ENCODE measurements at regions not wholly inside any gene's neighbourhood (a gene's known extent, or its start where the extent isn't known, plus 50 kb on each side); places are given as distances from the start of the nearest gene placed in this dataset.

GRCh38 chr12:19933924-19934323 lies 434.4 kb upstream of the PDE3A start:
- Histone ChIP-seq H3K9me2 (replicated peaks; ENCODE audit: insufficient read depth, low read length) (no peaks in the 10 kb centered on the region), H3K27ac (ENCODE audit: low read length) (no peak overlapping the region), H3K79me2 (ENCODE audit: low read length) (no peaks in the 10 kb centered on the region), H2AFZ (ENCODE audit: low read length) (no peak overlapping the region), H3K4me1 (ENCODE audit: low read length) (no peaks in the 10 kb centered on the region), H3K27me3 (replicated peaks; ENCODE audit: insufficient read depth, low read length) (no peaks in the 10 kb centered on the region), H3K36me3 (replicated peaks; ENCODE audit: insufficient read depth, low read length) (no peaks in the 10 kb centered on the region), H3K4me2 (ENCODE audit: low read depth, low read length) (no peak overlapping the region), H3K9me3 (replicated peaks; ENCODE audit: insufficient read depth, low read length) (no peaks in the 10 kb centered on the region), H3K4me3 (ENCODE audit: low read length) (no peak overlapping the region), H3F3A (ENCODE audit: insufficient read depth, low read length) (no peaks in the 10 kb centered on the region), H3K9ac (ENCODE audit: low read length) (no peak overlapping the region), H4K20me1 (ENCODE audit: insufficient read depth, low read length) (no peaks in the 10 kb centered on the region)
- TF ChIP-seq EZH2 (optimal IDR thresholded peaks at IDR 0.05; ENCODE audit: low read depth, low read length): no peak
- TF ChIP-seq, protein P1, sequence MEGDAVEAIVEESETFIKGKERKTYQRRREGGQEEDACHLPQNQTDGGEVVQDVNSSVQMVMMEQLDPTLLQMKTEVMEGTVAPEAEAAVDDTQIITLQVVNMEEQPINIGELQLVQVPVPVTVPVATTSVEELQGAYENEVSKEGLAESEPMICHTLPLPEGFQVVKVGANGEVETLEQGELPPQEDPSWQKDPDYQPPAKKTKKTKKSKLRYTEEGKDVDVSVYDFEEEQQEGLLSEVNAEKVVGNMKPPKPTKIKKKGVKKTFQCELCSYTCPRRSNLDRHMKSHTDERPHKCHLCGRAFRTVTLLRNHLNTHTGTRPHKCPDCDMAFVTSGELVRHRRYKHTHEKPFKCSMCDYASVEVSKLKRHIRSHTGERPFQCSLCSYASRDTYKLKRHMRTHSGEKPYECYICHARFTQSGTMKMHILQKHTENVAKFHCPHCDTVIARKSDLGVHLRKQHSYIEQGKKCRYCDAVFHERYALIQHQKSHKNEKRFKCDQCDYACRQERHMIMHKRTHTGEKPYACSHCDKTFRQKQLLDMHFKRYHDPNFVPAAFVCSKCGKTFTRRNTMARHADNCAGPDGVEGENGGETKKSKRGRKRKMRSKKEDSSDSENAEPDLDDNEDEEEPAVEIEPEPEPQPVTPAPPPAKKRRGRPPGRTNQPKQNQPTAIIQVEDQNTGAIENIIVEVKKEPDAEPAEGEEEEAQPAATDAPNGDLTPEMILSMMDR (IDR thresholded peaks at IDR 0.05; ENCODE audit: low read length): no peak
- no peak for TF ChIP-seq EZH2phosphoT487 (IDR thresholded peaks at IDR 0.05; ENCODE audit: low read length)
- DNase-seq: no peak

DNA sequence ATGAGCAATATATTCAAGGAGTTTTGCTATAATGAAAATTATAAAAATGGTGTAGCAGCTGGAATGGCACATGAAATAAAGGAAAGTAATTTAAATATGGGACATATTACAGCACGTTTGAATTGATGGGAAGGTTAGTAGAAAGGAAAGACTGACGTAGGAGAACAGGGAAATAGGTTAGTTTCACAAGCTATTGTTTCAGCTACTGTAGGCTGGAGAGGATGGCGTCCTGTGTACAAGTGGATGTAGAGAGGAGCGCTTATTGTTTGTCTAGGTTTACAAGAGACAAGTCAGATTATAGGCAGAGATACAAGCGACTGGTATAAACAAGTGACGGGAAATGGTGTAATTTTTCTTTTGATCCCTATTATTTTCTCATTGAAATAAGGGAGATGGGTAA lies 431.2 kb upstream of the PDE3A start:
- Histone ChIP-seq H3K9me2 (replicated peaks; ENCODE audit: insufficient read depth, low read length) (no peaks in the 10 kb centered on the region), H2AFZ (ENCODE audit: low read length) (no peak overlapping the region), H3K4me1 (ENCODE audit: low read length) (no peaks in the 10 kb centered on the region), H3K79me2 (ENCODE audit: low read length) (no peaks in the 10 kb centered on the region), H3K36me3 (replicated peaks; ENCODE audit: insufficient read depth, low read length) (no peaks in the 10 kb centered on the region), H3K4me2 (ENCODE audit: low read depth, low read length) (no peak overlapping the region), H3K27me3 (replicated peaks; ENCODE audit: insufficient read depth, low read length) (no peaks in the 10 kb centered on the region), H3F3A (ENCODE audit: insufficient read depth, low read length) (no peaks in the 10 kb centered on the region), H3K9me3 (replicated peaks; ENCODE audit: insufficient read depth, low read length) (no peaks in the 10 kb centered on the region), H3K9ac (ENCODE audit: low read length) (no peak overlapping the region), H4K20me1 (ENCODE audit: insufficient read depth, low read length) (no peaks in the 10 kb centered on the region), H3K4me3 (ENCODE audit: low read length) (no peak overlapping the region), H3K27ac (ENCODE audit: low read length) (no peak overlapping the region)
- DNase-seq: no peak
- TF ChIP-seq, protein P1 (IDR thresholded peaks at IDR 0.05; ENCODE audit: low read length): no peak
- TF ChIP-seq EZH2 (optimal IDR thresholded peaks at IDR 0.05; ENCODE audit: low read depth, low read length) (no peak), EZH2phosphoT487 (IDR thresholded peaks at IDR 0.05; ENCODE audit: low read length) (no peak)

DNA sequence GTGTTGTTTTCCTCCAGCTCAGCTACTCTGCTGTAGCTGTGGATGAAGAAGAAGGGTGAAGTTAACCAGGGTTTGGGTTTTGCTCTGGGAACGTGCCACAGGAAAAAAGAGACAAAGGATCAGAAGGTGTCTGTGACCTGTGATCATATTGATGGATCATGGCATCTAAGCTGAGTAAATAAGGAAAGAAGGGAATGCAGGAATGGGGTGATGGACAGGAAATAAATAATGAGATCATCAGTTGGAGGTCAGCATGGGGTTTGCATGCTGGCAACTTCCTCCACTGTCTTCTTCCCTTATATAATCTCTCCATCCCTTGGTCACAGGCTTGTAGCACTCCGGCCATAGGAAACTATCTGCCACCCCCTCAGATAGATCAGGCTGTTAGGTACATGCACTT lies 430.3 kb upstream of the PDE3A start:
- Histone ChIP-seq H3K27me3 (replicated peaks; ENCODE audit: insufficient read depth, low read length) (no peaks in the 10 kb centered on the region), H3F3A (ENCODE audit: insufficient read depth, low read length) (no peaks in the 10 kb centered on the region), H3K9me2 (replicated peaks; ENCODE audit: insufficient read depth, low read length) (no peaks in the 10 kb centered on the region), H3K27ac (ENCODE audit: low read length) (no peak overlapping the region), H2AFZ (ENCODE audit: low read length) (no peak overlapping the region), H4K20me1 (ENCODE audit: insufficient read depth, low read length) (no peaks in the 10 kb centered on the region), H3K4me3 (ENCODE audit: low read length) (no peak overlapping the region), H3K9me3 (replicated peaks; ENCODE audit: insufficient read depth, low read length) (no peaks in the 10 kb centered on the region), H3K4me2 (ENCODE audit: low read depth, low read length) (no peak overlapping the region), H3K9ac (ENCODE audit: low read length) (no peak overlapping the region), H3K36me3 (replicated peaks; ENCODE audit: insufficient read depth, low read length) (no peaks in the 10 kb centered on the region), H3K4me1 (ENCODE audit: low read length) (no peaks in the 10 kb centered on the region), H3K79me2 (ENCODE audit: low read length) (no peaks in the 10 kb centered on the region)
- TF ChIP-seq, protein P1 (IDR thresholded peaks at IDR 0.05; ENCODE audit: low read length): no peak
- no peak for TF ChIP-seq EZH2 (optimal IDR thresholded peaks at IDR 0.05; ENCODE audit: low read depth, low read length)
- no peak for TF ChIP-seq EZH2phosphoT487 (IDR thresholded peaks at IDR 0.05; ENCODE audit: low read length)
- DNase-seq: no peak
